SIG-M5 (cell line): ENCODE measurements at regions not wholly inside any gene's neighbourhood (a gene's known extent, or its start where the extent isn't known, plus 50 kb on each side); places are given as distances from the start of the nearest gene placed in this dataset.

Source experiments
- DNase-seq: peaks from one replicate; lab custom pipeline; 2025; lab: John Stamatoyannopoulos, UW

DNA sequence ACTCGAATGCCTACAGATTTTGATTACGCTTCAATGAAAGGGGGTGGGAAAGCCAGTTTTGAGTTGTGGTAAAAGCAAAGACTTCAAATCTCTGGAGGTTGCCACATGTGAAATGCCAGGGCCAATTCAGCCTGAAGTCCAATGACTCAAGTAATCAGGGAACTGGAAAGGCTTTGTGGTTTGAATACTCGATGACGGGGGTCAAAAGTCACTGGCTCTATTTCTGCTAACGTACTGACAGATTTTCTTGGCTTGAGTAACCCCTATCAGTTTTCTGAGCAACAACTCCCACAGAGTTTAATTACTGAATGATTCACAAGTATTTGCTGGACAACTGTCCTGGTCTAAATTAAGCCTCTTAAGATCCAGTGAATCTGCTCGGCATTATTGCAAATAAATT, 152.2 kb downstream of the SIPA1L2 start:
- no peak for DNase-seq

DNA sequence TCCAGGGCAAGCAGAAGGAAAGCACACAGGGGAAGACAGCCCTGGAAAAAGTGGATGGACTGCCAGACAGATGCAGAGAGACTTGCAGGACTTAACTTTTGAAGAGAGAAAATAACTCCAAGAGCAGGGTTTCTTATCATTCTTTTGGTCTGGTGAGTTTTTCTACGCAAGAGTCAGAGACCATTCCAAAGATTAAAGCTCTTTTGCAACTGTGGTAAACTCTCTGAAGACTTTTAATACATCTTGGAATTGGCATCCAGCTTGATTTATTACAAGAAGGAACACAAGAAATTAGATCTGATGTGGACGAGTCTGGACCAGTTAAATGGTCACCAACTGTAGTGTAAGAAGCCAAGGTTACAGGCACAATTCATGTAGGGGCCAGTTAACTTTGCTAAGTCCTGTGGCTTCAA, 153.4 kb downstream of the SIPA1L2 start:
- DNase-seq = no peak

DNA sequence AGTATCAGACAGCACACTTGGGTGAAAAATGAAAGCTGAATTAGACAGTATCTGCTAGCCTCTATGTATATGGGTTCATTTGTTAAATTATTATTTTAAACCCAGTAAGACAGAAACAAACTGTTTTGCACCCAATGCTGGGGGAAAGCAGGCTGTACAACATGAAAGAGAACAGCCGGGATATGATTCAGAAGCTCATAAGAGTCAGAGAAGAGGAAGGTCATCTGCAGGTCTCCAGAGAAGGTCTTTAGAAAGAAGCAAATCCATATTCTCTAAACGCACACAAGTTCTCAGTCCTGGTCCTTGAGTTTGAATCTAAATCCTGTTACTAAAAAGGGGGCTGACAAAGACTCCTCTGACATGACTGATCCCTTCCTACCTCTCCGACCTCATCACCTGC, 155.1 kb downstream of the SIPA1L2 start:
- no peak for DNase-seq

DNA sequence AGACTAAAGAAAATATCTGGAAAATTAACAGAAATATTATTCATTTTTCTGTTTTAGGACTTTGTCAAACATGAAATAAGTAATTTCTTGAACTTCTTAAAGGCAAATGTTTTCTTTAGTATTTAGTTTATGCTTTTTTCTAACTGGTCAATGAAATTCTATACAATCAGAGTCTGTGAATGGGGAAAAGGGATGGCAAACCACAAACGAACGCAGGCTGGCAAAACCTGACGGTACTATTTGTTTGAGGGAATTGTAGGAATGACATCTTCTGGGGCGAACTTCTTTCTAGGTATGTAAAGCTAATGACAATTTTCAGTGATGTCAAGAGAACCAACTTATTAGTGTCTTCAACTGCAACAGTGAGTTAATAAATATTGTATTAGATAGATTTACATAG, 156.0 kb downstream of the SIPA1L2 start:
- no peak for DNase-seq

DNA sequence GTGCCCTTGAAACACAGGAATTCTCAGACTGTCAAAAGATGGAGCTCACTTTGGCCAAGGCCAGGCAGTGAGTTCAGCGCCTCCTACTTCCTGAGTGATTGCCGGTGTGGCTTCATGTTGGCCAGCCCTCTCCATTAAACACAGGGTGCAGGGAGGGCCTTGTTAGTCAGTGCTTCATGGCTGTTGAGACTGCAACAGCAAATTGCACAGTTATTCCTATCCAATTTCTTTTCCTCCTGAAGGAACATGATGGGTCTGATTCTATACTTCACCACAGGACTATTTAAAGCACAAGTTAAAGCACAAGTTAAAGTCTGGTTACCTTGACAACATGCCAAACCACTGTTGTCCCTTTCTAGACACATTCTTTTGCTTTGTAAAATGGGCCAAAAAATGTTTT, 156.6 kb downstream of the SIPA1L2 start:
- DNase-seq = no peak

DNA sequence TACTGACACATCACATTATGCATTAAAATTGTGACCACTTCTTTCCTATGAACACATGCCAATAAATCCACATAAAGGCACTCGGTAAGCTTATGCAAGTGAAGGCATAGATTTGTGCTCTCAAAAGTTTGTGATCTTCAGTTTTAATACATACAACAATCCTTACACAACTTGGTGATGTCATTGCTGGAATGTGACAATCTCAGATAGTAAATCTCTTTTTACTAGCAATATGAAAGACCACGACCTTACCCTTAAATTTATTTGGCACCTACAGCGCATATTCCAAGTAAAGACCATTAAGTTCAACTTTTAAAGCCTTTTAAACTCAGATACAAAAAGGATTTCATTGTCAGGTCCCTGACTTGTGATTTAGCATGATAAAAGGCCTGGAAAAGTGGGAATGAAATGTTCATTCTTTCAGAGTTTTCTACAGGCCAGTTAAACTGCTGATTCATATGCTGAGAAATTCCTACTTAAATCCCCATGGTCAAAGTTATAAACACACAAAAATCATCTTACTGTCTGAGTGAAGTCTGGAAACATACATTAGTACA, 157.4 kb downstream of the SIPA1L2 start:
- no peak for DNase-seq

DNA sequence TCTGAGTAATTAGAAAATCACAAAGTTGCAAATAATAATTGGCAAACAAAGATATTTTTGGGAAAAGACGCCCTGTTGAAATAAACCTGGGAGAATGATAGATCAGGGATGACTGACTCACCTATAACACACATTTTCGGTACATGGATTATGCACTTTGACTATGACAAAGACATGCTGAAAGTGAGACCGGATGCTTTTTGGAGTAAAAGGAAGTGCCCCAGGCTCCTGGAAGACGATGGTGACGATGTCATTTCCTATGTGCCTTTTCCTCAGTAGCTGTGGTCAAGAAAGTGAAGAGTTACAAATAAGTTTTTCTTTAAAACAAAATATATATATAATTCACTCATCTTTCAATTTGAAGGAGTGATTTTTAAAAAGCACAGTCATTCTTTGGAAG, 158.7 kb downstream of the SIPA1L2 start:
- DNase-seq = no peak

DNA sequence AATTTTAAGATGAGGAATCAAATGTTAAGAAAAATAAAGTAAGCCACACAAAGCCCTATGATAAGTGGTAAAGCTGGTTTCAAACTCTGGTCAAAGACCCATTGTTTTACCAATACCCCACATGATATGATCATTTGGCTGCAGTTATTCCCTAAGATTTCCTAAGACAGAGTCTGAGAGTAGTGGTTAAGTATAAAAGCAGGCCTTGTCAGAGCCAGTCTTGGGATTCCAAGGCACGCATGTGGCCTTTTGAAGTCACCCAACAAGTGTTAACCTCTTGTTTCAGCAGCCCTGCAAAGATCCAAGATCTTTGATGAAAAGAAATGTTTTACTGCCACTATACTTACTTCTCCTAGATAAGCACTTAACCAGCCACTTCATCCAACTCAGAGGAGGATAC, 159.2 kb downstream of the SIPA1L2 start:
- no peak for DNase-seq

DNA sequence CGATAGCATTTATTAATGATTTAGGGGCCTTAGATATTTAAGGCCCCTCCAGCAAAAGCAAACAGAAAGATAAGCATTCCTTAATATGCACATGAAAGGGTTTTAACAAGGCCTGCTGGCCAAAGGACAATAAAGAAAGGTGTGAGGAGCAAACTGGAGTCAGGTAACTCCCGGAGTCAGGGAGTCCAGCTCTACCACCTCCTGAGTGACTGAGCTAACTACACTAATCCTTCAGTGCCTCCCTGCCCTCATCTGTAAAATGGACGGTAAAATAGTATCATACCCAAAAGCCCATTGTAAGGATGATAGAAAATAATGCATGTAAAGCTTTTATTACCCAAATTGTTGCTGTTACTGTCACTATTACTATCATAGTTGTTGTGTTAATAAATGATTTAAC, 161.7 kb downstream of the SIPA1L2 start:
- DNase-seq = no peak

DNA sequence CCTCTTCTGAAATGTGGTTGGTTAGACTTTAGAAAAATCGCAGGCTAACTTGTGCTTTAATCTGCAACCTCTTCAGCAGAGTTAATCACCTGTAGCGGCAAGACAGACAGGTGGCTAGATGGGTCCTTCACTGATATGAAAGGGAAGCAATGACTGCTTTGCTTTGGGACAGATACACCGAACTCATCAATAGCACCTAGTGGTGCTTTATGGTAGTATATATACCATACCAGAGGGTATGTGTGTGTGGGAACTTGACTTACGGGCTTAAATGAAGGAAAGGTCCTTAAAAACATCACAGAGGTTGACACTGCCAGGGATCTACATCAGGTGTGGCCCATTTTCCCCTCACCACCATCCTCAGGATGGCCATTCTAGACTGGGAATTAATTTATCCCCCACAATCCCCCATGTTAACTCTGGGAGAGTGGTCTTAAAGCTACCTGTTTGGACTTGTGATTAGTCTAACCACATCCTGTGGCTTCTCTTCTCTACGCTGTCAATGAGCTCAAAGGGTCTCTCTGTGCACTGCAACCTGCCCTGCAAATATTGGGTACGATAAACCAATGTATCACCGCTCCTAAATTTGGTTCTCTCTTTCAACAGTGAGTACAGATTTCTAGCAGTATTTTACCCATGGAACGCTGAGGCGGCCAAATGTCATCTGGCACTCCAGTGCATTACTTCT, 162.7 kb downstream of the SIPA1L2 start:
- no peak for DNase-seq

DNA sequence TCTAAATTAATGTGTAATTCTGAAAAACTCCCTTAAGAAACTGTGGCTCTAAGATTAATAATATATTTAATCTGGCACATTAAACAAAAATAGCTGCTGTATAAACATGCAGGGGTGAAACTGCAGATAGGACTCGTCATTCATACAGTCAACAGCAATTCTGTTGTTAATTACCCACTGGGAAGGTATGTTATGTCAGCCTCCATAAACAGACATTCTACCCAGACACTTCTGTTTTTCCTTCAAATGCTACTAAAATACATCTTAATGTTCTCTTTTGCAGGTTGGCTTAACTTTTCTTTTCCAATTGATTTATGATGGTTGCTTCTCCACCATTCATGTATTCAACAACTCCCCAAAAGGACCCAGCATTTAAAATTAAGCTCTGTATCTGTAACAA, 165.6 kb downstream of the SIPA1L2 start:
- no peak for DNase-seq

DNA sequence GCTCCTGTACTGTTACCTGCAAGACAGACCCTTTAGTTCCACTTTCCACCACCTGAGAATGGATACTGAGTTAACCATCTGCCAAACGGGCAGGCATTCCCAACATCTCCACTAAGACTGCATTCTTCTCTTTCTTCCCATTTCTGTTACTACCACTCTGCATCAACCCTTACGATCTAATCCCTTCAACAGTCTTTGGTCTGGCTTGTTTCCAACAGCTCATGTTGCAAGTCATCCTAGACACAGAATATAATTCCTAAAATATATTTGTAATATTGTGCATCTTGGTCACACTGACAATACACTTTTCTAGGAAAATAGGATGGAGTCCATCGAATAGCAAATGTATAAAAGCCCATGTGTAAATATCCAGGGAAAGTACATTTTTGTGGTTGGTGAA, 166.7 kb downstream of the SIPA1L2 start:
- DNase-seq = no peak

DNA sequence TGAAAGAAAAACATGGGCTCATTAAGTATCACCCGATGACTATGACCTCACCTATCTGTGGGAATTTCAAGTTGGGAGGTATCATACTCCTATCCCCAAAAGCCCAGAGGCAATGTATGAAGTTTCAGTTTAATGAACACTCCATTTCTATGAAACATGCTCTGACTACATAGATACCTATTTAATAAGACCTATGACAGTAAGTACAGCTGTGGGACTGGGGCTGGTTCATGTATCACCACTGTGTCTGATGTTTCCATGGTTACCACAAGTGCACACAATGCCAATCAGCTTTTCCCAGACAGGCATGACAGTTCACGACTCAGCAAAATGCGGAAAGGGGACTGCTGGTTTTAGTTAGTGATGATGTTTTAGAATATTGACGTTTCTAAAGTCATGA, 167.7 kb downstream of the SIPA1L2 start:
- no peak for DNase-seq

DNA sequence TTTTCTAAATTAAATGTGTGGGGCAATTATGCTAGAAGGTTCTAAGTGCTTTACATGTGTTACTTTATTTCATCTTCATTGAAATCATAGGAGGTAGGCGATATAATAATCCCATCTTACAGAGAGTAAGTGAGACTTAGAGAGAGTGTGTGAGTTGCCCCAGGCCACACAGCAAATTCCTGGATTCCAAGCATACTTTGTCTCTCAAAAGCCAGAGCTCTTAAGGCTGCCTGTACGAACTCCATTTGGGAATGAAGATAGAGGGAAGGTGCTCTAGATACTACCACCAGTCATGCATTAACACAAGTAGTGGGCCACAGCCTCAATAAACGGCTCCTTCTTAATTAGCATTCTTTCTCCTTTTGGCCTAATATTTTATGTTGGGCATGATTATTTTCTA, 170.1 kb downstream of the SIPA1L2 start:
- no peak for DNase-seq

DNA sequence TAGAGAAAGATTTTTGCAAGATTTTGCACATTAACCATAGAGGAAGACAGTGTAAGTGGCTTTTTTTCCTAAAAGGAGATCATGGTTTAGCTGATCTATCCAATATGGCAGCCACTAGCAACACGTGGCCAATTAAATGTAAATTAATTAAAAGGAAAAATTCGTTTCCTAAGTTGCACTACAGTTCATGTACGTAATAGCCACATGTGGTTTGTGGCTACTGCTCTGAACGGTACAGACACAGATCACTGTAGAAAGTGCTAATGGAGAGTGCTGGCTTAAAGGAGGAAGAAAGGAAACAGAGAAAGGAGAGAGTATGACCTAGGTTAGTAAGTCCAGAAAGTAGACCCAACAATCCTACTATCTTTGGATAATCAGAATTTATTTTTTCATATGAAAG, 170.8 kb downstream of the SIPA1L2 start:
- no peak for DNase-seq

DNA sequence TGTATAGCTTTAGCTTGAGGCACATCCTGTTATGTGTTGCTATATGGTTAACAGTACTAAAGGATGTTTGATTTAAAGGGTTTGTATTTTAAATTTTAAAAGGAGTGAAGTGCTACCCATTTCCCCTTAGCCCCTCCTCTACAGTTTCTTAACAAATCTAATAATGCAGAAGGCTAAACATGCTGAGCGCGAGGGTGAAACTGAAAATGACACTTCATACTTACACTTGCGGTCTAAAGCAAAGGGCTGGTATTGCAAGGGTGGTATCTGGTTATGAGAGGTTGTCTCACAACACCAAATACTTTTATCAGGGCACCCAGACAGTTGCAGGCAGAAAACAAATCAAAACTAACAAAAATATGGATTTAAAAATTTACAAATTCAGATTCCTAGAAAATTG, 172.3 kb downstream of the SIPA1L2 start:
- DNase-seq = no peak

DNA sequence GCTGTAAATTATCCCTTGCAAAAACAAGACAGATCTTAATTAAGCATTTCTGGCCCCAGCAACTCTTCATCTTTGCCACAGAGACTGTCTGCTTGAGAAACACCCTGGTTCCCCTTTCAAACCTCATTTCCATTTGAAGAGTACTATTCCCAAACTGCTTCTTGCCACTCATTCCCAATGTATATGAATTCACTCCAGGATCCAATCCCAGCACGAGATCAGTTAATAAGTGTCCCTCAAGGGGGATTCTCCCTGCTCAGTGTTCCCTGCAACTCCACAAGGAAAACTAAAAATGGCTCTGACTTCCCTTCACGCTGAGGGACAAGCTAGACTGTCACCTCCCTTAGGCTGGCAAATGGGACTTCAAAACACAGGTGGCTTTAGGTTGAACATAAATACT, 173.2 kb downstream of the SIPA1L2 start:
- no peak for DNase-seq

DNA sequence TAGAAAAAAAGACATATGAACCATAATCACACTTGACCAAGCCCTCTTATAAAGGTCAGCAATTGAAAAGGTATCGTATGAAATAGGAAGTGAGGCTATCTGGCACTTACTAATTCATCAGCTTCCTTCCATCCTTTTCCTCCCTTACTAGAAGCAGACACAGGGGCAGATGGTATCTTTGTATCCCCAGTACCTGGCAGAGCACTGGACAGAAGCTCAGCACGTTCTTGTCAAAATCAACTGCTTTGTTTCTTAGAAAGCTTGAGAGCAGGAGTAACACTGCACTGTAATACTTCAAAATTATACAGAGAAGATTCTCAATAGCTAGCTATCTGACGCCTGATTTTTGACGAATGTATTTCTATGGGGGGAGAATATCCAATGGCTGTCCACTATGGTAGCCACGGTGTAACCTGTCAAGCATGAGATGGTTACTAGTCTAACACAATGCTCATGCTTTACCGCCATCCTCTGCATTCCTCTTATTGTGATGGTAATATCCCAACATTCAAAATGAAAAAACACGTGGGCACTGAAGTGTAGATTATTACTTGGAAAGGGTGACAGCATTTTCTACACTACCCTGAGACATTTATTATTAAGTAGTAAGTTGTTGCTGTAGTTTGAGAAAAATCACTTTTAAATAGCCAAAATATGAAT, 175.6 kb downstream of the SIPA1L2 start:
- DNase-seq = no peak

DNA sequence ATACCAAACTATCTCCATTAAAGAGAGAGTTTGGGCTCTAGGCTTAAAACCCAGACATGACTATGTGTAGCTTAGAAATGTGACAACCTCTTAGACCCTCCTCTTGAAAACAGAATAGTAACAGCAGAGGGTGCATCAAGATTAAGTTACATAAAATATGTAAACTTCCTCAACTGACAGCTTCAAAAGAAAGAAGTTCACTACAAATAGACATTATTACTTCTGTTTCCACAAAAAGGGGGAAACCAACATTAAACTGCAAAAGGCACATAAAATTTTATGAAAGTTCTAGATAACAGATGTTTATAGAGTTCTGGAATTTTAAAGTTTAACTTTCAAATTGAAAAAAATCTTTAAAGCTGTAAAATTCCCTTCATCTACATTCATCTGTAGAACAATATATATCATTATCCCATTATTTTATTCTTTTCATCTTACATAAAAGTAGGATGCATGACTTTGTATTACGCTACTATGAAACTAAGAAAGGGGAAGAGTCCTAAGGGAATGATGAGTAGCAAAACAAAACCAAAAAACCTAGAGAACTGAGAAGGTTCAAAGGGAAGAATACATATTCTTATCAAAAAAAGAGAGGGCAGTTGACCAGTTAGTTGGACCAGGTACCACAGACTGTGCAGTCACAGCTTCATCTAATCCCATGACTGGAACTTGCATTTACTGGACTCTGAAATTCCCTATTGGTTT, 177.0 kb downstream of the SIPA1L2 start:
- no peak for DNase-seq

DNA sequence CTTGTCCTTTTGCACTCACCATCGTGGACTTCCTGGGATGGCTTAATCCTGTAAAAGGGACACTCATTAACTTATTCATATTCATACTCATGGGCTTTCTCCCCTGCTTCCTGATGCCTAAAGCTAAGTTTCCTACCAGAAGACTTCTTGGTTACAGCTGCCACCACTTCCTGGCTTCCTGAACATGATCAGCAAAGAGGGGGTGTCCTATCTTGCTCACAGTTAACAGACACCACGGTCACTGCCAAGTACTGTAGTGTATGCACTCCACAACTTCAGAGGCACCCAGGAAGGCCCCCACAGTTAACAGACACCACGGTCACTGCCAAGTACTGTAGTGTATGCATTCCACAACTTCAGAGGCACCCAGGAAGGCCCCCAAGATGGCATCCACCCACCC, 177.8 kb downstream of the SIPA1L2 start:
- no peak for DNase-seq

DNA sequence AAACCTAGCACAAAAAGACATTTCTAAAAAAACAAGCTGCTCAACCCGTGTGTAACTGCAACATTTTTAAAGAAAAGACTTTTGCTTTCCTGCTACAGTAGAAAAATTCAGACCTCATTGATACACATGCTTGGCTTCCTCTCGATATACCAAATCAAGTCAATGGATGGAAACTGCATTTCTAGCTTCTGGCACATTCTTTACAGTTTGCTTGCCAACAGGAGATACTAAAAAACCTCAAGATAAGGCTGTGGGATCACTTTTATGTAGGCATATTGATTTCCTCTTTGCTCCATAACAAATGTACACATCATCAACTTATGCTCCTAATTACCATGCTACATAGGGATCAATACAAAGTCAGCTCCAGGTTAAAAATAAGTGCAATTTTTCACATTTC, 178.4 kb downstream of the SIPA1L2 start:
- DNase-seq = no peak

DNA sequence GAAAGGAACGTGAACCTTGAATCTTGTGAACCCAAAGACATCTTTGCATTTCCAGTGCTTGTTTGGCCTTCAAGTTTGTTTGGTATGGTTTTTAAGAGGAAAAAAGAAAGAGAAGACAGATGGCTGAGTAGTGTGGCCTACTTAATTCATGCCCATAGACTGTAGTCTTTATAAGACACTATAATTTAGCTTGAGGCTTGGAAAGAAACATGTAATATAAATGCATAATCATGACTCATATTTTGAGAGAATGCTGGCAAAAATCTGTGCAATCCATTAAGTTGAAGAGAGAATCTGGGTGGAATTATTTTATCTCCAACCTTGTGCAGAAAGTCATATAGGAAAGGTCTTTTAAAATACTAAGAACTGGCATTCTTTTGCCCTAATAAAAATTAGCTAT, 179.3 kb downstream of the SIPA1L2 start:
- DNase-seq = no peak

DNA sequence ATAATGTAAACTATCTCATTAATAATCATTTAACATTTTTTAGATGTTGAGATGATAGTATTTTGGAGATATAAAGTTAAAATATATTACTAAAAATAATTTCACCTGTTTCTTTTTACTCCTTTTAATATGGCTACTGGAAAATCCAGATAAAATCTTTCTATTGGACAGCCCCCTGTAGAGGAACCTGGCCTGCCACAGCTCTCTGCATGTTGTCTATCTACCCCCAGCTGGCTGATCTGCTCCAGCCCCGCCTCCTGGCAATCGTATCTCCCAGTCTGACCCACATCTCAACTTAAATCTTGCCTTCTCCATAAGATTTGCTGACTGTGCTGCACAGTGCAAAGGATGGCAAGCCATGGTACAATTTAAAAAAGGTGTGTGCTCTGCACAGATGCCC, 182.8 kb downstream of the SIPA1L2 start:
- no peak for DNase-seq
